Nephron progenitor cell (in vitro differentiated cells): ENCODE measurements at regions not wholly inside any gene's neighbourhood (a gene's known extent, or its start where the extent isn't known, plus 50 kb on each side); places are given as distances from the start of the nearest gene placed in this dataset.

ENCODE experiments used
- DNase-seq: peaks from one replicate; pipeline ENCODE4 v3.0.0; 2021
- H3K27ac Mint-ChIP-seq: 2 replicates; pipeline ENCODE4 v1.8.0; 2021; ENCODE audit warnings: mild to moderate bottlenecking, moderate library complexity, mixed read lengths
- H3K27me3 Mint-ChIP-seq: 2 replicates; pipeline ENCODE4 v1.8.0; 2021; ENCODE audit warnings: mild to moderate bottlenecking, low read depth, mixed read lengths; ENCODE audit not compliant: poor library complexity
- H3K36me3 Mint-ChIP-seq: 2 replicates; pipeline ENCODE4 v1.8.0; 2021; ENCODE audit warnings: low read depth, mixed read lengths
- H3K4me1 Mint-ChIP-seq: 2 replicates; pipeline ENCODE4 v1.8.0; 2021; ENCODE audit warnings: mixed read lengths
- H3K4me3 Mint-ChIP-seq: 2 replicates; pipeline ENCODE4 v1.8.0; 2021; ENCODE audit warnings: mild to moderate bottlenecking, moderate library complexity, mixed read lengths
- H3K9me3 Mint-ChIP-seq: 2 replicates; pipeline ENCODE4 v1.8.0; 2021; ENCODE audit warnings: mild to moderate bottlenecking, moderate library complexity, mixed read lengths
- CTCF ChIP-seq: fragments of 200-600 bp; sonication (generic); IDR thresholded peaks from 2 replicates; pipeline ENCODE4 v1.5.0; 2021; ENCODE audit warnings: antibody characterized with exemption

GRCh38 chr6:74753883-74754600, 451.8 kb downstream of the COL12A1 start:
- DNase-seq: no peak
- Mint-ChIP-seq H3K4me3 (no peak overlapping the region), H3K27ac (no peak overlapping the region), H3K36me3 (no peaks in the 10 kb centered on the region), H3K27me3 (peaks cover 3% of the 10 kb centered on the region), H3K4me1 (no peaks in the 10 kb centered on the region), H3K9me3 (no peaks in the 10 kb centered on the region)
- TF ChIP-seq CTCF: no peak

GRCh38 chr6:74752303-74752702, 453.6 kb downstream of the COL12A1 start:
- Mint-ChIP-seq H3K4me1 (no peaks in the 10 kb centered on the region), H3K27ac (no peak overlapping the region), H3K27me3 (peaks cover 3% of the 10 kb centered on the region), H3K4me3 (no peak overlapping the region), H3K9me3 (no peaks in the 10 kb centered on the region), H3K36me3 (no peaks in the 10 kb centered on the region)
- no peak for DNase-seq
- TF ChIP-seq CTCF: no peak

GRCh38 chr6:74750826-74751225, 455.0 kb downstream of the COL12A1 start:
- no peak for DNase-seq
- H3K4me1 Mint-ChIP-seq: no peaks in the 10 kb centered on the region
- H3K9me3 Mint-ChIP-seq: no peaks in the 10 kb centered on the region
- H3K27me3 Mint-ChIP-seq: peaks cover 3% of the 10 kb centered on the region
- H3K36me3 Mint-ChIP-seq: no peaks in the 10 kb centered on the region
- H3K4me3 Mint-ChIP-seq: no peak overlapping the region
- TF ChIP-seq CTCF: no peak
- H3K27ac Mint-ChIP-seq: no peak overlapping the region

- no peaks in the 10 kb centered on the region for H3K36me3 Mint-ChIP-seq
- no peak overlapping the region for H3K27ac Mint-ChIP-seq
- H3K27me3 Mint-ChIP-seq: peaks cover 3% of the 10 kb centered on the region
- H3K9me3 Mint-ChIP-seq: no peaks in the 10 kb centered on the region
- no peak overlapping the region for H3K4me3 Mint-ChIP-seq
- TF ChIP-seq CTCF: no peak
- DNase-seq: no peak
- no peaks in the 10 kb centered on the region for H3K4me1 Mint-ChIP-seq
These were observed 456.4 kb downstream of the COL12A1 start for GRCh38 chr6:74749211-74750147.

- no peak for TF ChIP-seq CTCF
- Mint-ChIP-seq H3K9me3 (no peaks in the 10 kb centered on the region), H3K27me3 (peaks cover 6% of the 10 kb centered on the region), H3K36me3 (no peaks in the 10 kb centered on the region), H3K4me3 (no peak overlapping the region), H3K4me1 (no peaks in the 10 kb centered on the region), H3K27ac (no peak overlapping the region)
- DNase-seq: no peak
These were observed 460.2 kb downstream of the COL12A1 start for GRCh38 chr6:74745670-74746069.
